ENCODE measurements at regions not wholly inside any gene's neighbourhood (a gene's known extent, or its start where the extent isn't known, plus 50 kb on each side); places are given as distances from the start of the nearest gene placed in this dataset.

DNA sequence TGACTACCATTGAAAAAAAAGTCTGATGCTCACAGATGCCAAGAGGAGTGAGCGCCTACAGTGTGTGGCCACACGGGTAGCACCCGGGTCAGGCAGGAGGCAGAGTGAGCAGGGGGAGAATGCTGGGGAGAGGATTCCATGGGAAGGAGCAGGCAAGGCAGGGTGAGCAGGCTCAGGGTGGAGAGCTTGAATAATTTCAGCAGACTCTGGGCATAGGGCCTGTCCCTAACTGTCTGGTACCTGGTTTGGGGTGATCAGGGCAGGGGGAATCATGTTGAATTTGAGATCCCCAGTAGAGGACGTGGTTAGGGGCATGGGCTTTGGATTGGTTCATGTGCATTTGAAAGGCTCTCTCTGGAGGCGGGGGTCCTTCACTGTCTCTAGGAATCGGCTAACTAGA lies 51.2 kb upstream of the TLR3 start:
- H3K9me3 ChIP-seq (ENCODE audit: low read depth), result no peaks in the 10 kb centered on the region
- no peaks in the 10 kb centered on the region for H3K36me3 ChIP-seq
- no peak overlapping the region for H3K4me3 ChIP-seq
- H3K27me3 ChIP-seq, result no peaks in the 10 kb centered on the region
- peaks cover 8% of the 10 kb centered on the region for H3K4me1 ChIP-seq (ENCODE audit: low read depth)
- TF ChIP-seq, protein P1, sequence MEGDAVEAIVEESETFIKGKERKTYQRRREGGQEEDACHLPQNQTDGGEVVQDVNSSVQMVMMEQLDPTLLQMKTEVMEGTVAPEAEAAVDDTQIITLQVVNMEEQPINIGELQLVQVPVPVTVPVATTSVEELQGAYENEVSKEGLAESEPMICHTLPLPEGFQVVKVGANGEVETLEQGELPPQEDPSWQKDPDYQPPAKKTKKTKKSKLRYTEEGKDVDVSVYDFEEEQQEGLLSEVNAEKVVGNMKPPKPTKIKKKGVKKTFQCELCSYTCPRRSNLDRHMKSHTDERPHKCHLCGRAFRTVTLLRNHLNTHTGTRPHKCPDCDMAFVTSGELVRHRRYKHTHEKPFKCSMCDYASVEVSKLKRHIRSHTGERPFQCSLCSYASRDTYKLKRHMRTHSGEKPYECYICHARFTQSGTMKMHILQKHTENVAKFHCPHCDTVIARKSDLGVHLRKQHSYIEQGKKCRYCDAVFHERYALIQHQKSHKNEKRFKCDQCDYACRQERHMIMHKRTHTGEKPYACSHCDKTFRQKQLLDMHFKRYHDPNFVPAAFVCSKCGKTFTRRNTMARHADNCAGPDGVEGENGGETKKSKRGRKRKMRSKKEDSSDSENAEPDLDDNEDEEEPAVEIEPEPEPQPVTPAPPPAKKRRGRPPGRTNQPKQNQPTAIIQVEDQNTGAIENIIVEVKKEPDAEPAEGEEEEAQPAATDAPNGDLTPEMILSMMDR (IDR thresholded peaks at IDR 0.05; ENCODE audit: low read depth, low read length), result no peak
- H3K27ac ChIP-seq, result no peak overlapping the region
- DNase-seq (ENCODE audit: low read depth in 1 of 2, low spot score in 1 of 2), result no peak

DNA sequence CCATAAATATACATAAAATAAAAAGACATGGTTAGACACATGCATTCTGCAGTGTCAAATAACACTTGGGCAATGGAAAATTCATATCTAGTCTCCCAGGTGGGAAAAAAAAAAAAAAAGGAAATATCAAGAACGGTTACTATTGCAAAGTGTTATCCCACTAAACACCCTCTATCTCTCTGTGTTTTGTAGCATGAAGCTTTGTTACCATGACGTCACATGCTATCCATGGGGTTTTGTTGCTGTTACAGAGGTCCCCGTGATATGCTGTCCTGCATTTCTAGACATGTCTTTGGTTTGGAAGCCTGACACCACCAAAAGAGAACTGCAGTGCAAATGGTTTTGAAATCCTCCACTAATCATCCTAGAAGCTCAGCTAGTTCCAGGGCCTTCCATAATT lies 50.7 kb upstream of the TLR3 start:
- H3K27ac ChIP-seq, result no peak overlapping the region
- H3K9me3 ChIP-seq (ENCODE audit: low read depth), result no peaks in the 10 kb centered on the region
- no peaks in the 10 kb centered on the region for H3K36me3 ChIP-seq
- H3K4me1 ChIP-seq (ENCODE audit: low read depth), result peaks cover 8% of the 10 kb centered on the region
- TF ChIP-seq, protein P1 (IDR thresholded peaks at IDR 0.05; ENCODE audit: low read depth, low read length), result no peak
- no peak for DNase-seq (ENCODE audit: low read depth in 1 of 2, low spot score in 1 of 2)
- H3K4me3 ChIP-seq, result no peak overlapping the region
- no peaks in the 10 kb centered on the region for H3K27me3 ChIP-seq

DNA sequence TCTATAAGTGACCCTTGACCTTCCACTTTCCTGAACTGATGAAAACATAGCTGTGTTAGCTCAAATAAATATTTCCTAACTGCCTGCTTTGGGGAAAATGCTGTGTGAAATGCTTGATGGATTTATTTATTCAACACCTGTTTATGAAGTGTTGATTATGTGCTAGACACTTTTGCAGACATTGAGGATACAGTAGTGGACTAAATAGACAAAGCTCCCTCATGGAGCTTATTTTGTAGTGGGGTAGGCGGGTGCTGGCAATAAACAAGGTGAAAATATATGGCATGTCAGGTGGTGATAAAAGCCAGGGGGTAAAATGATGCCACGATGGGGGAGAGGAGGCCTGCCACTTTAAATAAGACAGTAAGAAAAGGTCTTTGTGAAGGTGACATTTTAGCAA lies 50.2 kb upstream of the TLR3 start:
- Histone ChIP-seq H3K27me3 (no peaks in the 10 kb centered on the region), H3K9me3 (ENCODE audit: low read depth) (no peaks in the 10 kb centered on the region), H3K4me1 (ENCODE audit: low read depth) (peaks cover 8% of the 10 kb centered on the region), H3K4me3 (no peak overlapping the region), H3K36me3 (no peaks in the 10 kb centered on the region), H3K27ac (no peak overlapping the region)
- DNase-seq (ENCODE audit: low read depth in 1 of 2, low spot score in 1 of 2), result no peak
- TF ChIP-seq, protein P1 (IDR thresholded peaks at IDR 0.05; ENCODE audit: low read depth, low read length), result no peak
